ENCODE measurements at regions not wholly inside any gene's neighbourhood (a gene's known extent, or its start where the extent isn't known, plus 50 kb on each side); places are given as distances from the start of the nearest gene placed in this dataset.

- no peak for TF ChIP-seq CTCF (IDR thresholded peaks at IDR 0.05)
- no peak overlapping the region for H3K4me3 Mint-ChIP-seq (ENCODE audit: unreplicated experiment)
- H3K9me3 Mint-ChIP-seq (ENCODE audit: unreplicated experiment), result no peaks in the 10 kb centered on the region
- H3K4me1 Mint-ChIP-seq (ENCODE audit: unreplicated experiment), result peaks cover 14% of the 10 kb centered on the region
- no peak for DNase-seq (ENCODE audit: extremely low spot score, unreplicated experiment)
- no peaks in the 10 kb centered on the region for H3K36me3 Mint-ChIP-seq (ENCODE audit: unreplicated experiment)
- H3K27me3 Mint-ChIP-seq (ENCODE audit: unreplicated experiment), result no peaks in the 10 kb centered on the region
- peak overlapping the region; percentile 13 for H3K27ac Mint-ChIP-seq (ENCODE audit: unreplicated experiment)
These were observed 353.9 kb upstream of the RARB start for GRCh38 chr3:25074149-25074548.

- Mint-ChIP-seq H3K4me3 (ENCODE audit: unreplicated experiment) (no peak overlapping the region), H3K27me3 (ENCODE audit: unreplicated experiment) (no peaks in the 10 kb centered on the region), H3K27ac (ENCODE audit: unreplicated experiment) (no peak overlapping the region), H3K9me3 (ENCODE audit: unreplicated experiment) (peaks cover 14% of the 10 kb centered on the region), H3K4me1 (ENCODE audit: unreplicated experiment) (peaks cover 5% of the 10 kb centered on the region), H3K36me3 (ENCODE audit: unreplicated experiment) (no peaks in the 10 kb centered on the region)
- no peak for DNase-seq (ENCODE audit: extremely low spot score, unreplicated experiment)
- TF ChIP-seq CTCF (IDR thresholded peaks at IDR 0.05), result no peak
These were observed 347.6 kb upstream of the RARB start for GRCh38 chr3:25080461-25080860.

GRCh38 chr3:25084016-25084415, 344.0 kb upstream of the RARB start:
- peaks cover 15% of the 10 kb centered on the region for H3K9me3 Mint-ChIP-seq (ENCODE audit: unreplicated experiment)
- TF ChIP-seq CTCF (IDR thresholded peaks at IDR 0.05), result no peak
- no peaks in the 10 kb centered on the region for H3K36me3 Mint-ChIP-seq (ENCODE audit: unreplicated experiment)
- no peak for DNase-seq (ENCODE audit: extremely low spot score, unreplicated experiment)
- peak overlapping the region; percentile 83 for H3K27ac Mint-ChIP-seq (ENCODE audit: unreplicated experiment)
- peaks cover 24% of the 10 kb centered on the region for H3K4me1 Mint-ChIP-seq (ENCODE audit: unreplicated experiment)
- H3K4me3 Mint-ChIP-seq (ENCODE audit: unreplicated experiment), result no peak overlapping the region
- no peaks in the 10 kb centered on the region for H3K27me3 Mint-ChIP-seq (ENCODE audit: unreplicated experiment)

- no peak for TF ChIP-seq CTCF (IDR thresholded peaks at IDR 0.05)
- Mint-ChIP-seq H3K9me3 (ENCODE audit: unreplicated experiment) (peaks cover 15% of the 10 kb centered on the region), H3K4me1 (ENCODE audit: unreplicated experiment) (peaks cover 42% of the 10 kb centered on the region), H3K27ac (ENCODE audit: unreplicated experiment) (no peak overlapping the region), H3K27me3 (ENCODE audit: unreplicated experiment) (no peaks in the 10 kb centered on the region), H3K36me3 (ENCODE audit: unreplicated experiment) (no peaks in the 10 kb centered on the region), H3K4me3 (ENCODE audit: unreplicated experiment) (no peak overlapping the region)
- no peak for DNase-seq (ENCODE audit: extremely low spot score, unreplicated experiment)
These were observed 341.3 kb upstream of the RARB start for GRCh38 chr3:25086721-25087120.

GRCh38 chr3:25088284-25088683, 339.8 kb upstream of the RARB start:
- no peak for DNase-seq (ENCODE audit: extremely low spot score, unreplicated experiment)
- Mint-ChIP-seq H3K4me1 (ENCODE audit: unreplicated experiment) (peaks cover 42% of the 10 kb centered on the region), H3K4me3 (ENCODE audit: unreplicated experiment) (no peak overlapping the region), H3K36me3 (ENCODE audit: unreplicated experiment) (no peaks in the 10 kb centered on the region), H3K9me3 (ENCODE audit: unreplicated experiment) (peaks cover 14% of the 10 kb centered on the region), H3K27ac (ENCODE audit: unreplicated experiment) (no peak overlapping the region), H3K27me3 (ENCODE audit: unreplicated experiment) (no peaks in the 10 kb centered on the region)
- no peak for TF ChIP-seq CTCF (IDR thresholded peaks at IDR 0.05)

All from osteocyte (in vitro differentiated cells).